Glomerular visceral epithelial cell (primary cell): ENCODE measurements at regions not wholly inside any gene's neighbourhood (a gene's known extent, or its start where the extent isn't known, plus 50 kb on each side); places are given as distances from the start of the nearest gene placed in this dataset.
"Not testable (repeated sequence)": the region's sequence is repeated elsewhere in the genome, so short reads cannot be mapped to it uniquely, and the experiment has no call there.

Experiments used
- DNase-seq: peaks from one replicate; pipeline ENCODE4 v3.0.0-alpha.2; 2016; ENCODE audit errors: extremely low spot score

GRCh38 chr2:35160871-35161270 lies 1194.7 kb upstream of the CRIM1 start:
- DNase-seq: no peak

GRCh38 chr2:35125871-35126270 lies 1229.7 kb upstream of the CRIM1 start:
- DNase-seq: no peak

GRCh38 chr2:35125278-35125677 lies 1230.3 kb upstream of the CRIM1 start:
- no peak for DNase-seq

GRCh38 chr2:35116151-35116550 lies 1239.4 kb upstream of the CRIM1 start:
- DNase-seq: no peak

GRCh38 chr2:35114765-35115164 lies 1240.8 kb upstream of the CRIM1 start:
- peak; percentile 0 for DNase-seq

GRCh38 chr2:35112367-35112766 lies 1243.2 kb upstream of the CRIM1 start:
- DNase-seq: not testable (repeated sequence)

GRCh38 chr2:35104309-35104708 lies 1251.3 kb upstream of the CRIM1 start:
- DNase-seq: no peak

- no peak for DNase-seq
Observed at GRCh38 chr2:35099342-35099741, 1256.2 kb upstream of the CRIM1 start.

- DNase-seq: no peak
Observed at GRCh38 chr2:35082072-35082471, 1273.5 kb upstream of the CRIM1 start.

GRCh38 chr2:35081622-35082015 lies 1274.0 kb upstream of the CRIM1 start:
- no peak for DNase-seq

GRCh38 chr2:35081001-35081621 lies 1274.5 kb upstream of the CRIM1 start:
- no peak for DNase-seq

- peak; percentile 12 for DNase-seq
Observed at GRCh38 chr2:35080231-35080910, 1275.2 kb upstream of the CRIM1 start.

- DNase-seq: no peak
Observed at GRCh38 chr2:35067420-35067819, 1288.2 kb upstream of the CRIM1 start.

- no peak for DNase-seq
Observed at GRCh38 chr2:35063836-35064235, 1291.7 kb upstream of the CRIM1 start.

- peak; percentile 5 for DNase-seq
Observed at GRCh38 chr2:35035883-35036282, 1319.7 kb upstream of the CRIM1 start.

- DNase-seq: no peak
Observed at GRCh38 chr2:35033748-35034147, 1321.8 kb upstream of the CRIM1 start.

- DNase-seq: no peak
Observed at GRCh38 chr2:35023545-35023944, 1332.0 kb upstream of the CRIM1 start.

GRCh38 chr2:35000453-35000852 lies 1355.1 kb upstream of the CRIM1 start:
- no peak for DNase-seq

GRCh38 chr2:34998741-34999140 lies 1356.8 kb upstream of the CRIM1 start:
- DNase-seq: no peak

- DNase-seq: no peak
Observed at GRCh38 chr2:34997779-34998178, 1357.8 kb upstream of the CRIM1 start.

GRCh38 chr2:34995196-34995595 lies 1360.4 kb upstream of the CRIM1 start:
- no peak for DNase-seq

- DNase-seq: no peak
Observed at GRCh38 chr2:34991508-34992274, 1363.9 kb upstream of the CRIM1 start.

- no peak for DNase-seq
Observed at GRCh38 chr2:34985474-34985873, 1370.1 kb upstream of the CRIM1 start.
